Ovary (tissue), 3 donors: ENCODE measurements at regions not wholly inside any gene's neighbourhood (a gene's known extent, or its start where the extent isn't known, plus 50 kb on each side); places are given as distances from the start of the nearest gene placed in this dataset.

Experiments used
- CTCF ChIP-seq, 3 donors: fragments of 450-650 bp in 2 of 3; fragments of 200-600 bp in 1 of 3; IDR thresholded peaks; one replicate each; pipeline versions ENCODE4 v1.5.1 to v1.8.0; 2016 to 2022; ENCODE audit warnings: antibody characterized with exemption in 3 of 3, mild to moderate bottlenecking in 1 of 3
- EP300 ChIP-seq: sonication (generic); formaldehyde crosslinking; IDR thresholded peaks from one replicate; pipeline ENCODE4 v1.6.1; 2017; ENCODE audit warnings: antibody characterized with exemption
- POLR2A ChIP-seq: fragments of 450-650 bp; IDR thresholded peaks from one replicate; pipeline ENCODE4 v1.6.1; 2017; ENCODE audit warnings: antibody characterized with exemption, mild to moderate bottlenecking, moderate library complexity
- donor health status: DM: no; HTN: no; CAD: no.

GRCh38 chr1:88618331-88618730 lies 65.7 kb upstream of the PKN2 start:
- no peak for TF ChIP-seq POLR2A
- no peak for TF ChIP-seq CTCF (IDR thresholded peaks at IDR 0.05)
- TF ChIP-seq EP300, result no peak
